ENCODE measurements at regions not wholly inside any gene's neighbourhood (a gene's known extent, or its start where the extent isn't known, plus 50 kb on each side); places are given as distances from the start of the nearest gene placed in this dataset.
"Not testable (repeated sequence)": the region's sequence is repeated elsewhere in the genome, so short reads cannot be mapped to it uniquely, and the experiment has no call there.

- TF ChIP-seq, protein P1, sequence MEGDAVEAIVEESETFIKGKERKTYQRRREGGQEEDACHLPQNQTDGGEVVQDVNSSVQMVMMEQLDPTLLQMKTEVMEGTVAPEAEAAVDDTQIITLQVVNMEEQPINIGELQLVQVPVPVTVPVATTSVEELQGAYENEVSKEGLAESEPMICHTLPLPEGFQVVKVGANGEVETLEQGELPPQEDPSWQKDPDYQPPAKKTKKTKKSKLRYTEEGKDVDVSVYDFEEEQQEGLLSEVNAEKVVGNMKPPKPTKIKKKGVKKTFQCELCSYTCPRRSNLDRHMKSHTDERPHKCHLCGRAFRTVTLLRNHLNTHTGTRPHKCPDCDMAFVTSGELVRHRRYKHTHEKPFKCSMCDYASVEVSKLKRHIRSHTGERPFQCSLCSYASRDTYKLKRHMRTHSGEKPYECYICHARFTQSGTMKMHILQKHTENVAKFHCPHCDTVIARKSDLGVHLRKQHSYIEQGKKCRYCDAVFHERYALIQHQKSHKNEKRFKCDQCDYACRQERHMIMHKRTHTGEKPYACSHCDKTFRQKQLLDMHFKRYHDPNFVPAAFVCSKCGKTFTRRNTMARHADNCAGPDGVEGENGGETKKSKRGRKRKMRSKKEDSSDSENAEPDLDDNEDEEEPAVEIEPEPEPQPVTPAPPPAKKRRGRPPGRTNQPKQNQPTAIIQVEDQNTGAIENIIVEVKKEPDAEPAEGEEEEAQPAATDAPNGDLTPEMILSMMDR (IDR thresholded peaks at IDR 0.05) = no peak
- no peak for DNase-seq (ENCODE audit: low spot score)
- Histone ChIP-seq H3K27ac (no peak overlapping the region), H3K4me3 (no peak overlapping the region)
Observed at GRCh38 chr9:33722359-33722675, 73.0 kb upstream of the PRSS3 start.

- no peak overlapping the region for H3K27ac ChIP-seq
- no peak for DNase-seq (ENCODE audit: low spot score)
- TF ChIP-seq, protein P1 (IDR thresholded peaks at IDR 0.05) = no peak
- H3K4me3 ChIP-seq = no peak overlapping the region
Observed at GRCh38 chr9:33728613-33729012, 66.7 kb upstream of the PRSS3 start.

DNA sequence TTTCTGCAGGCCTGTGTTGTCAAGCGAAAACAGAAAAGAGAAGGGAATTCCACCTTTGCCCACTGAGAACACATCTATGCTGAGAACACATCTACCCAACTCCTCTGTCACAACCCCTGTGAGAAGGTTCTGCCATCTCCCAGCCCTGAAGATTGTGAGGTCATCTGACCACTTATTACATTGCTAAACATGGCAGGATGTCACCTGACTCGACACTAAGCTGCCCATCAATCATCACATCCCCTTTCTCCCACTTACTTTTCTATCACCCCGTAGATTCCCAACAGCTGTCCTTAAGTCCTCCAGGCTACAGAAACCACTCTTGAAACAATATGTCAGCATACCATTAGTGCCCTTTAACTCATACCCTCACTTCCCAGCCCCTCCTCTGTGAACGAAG, 64.2 kb upstream of the PRSS3 start:
- DNase-seq (ENCODE audit: low spot score) = no peak
- H3K4me3 ChIP-seq = no peak overlapping the region
- TF ChIP-seq, protein P1 (IDR thresholded peaks at IDR 0.05) = no peak
- H3K27ac ChIP-seq = no peak overlapping the region

GRCh38 chr9:33731625-33732024, 63.7 kb upstream of the PRSS3 start:
- H3K27ac ChIP-seq = no peak overlapping the region
- no peak for DNase-seq (ENCODE audit: low spot score)
- H3K4me3 ChIP-seq = no peak overlapping the region
- TF ChIP-seq, protein P1 (IDR thresholded peaks at IDR 0.05) = no peak

DNA sequence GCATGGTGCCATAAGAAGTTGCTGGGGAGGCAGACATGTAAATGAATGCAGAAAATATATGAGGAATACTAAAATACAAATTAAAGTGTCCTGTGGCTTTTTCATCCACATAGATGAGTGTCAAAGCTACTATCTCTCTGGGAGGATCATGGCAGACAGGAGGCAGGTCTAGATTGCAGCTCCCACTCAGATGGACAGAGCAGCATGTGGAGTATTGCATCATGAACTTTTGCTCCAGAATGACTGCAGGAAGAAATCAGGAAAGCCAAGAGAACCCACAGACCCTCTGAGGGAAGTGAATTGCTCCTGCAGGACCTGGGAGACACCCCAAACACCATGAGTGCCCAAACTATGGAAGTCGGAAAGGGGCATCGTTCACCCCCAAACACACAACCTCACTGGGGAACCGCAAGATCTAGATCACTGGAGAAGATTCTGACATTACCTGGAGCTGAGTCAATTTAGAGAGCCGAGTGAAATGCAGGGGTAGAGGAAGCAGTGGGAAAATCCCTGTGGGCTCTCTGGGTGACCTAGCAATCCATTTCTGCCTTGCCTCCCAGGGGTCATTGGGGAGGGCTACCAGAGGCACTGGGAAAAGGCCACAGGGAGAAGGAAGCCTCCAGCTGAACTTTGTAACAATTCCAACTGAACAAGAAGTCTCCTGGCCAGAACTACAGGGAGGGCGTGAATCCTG, 61.0 kb upstream of the PRSS3 start:
- H3K4me3 ChIP-seq; H3K27ac ChIP-seq; DNase-seq (ENCODE audit: low spot score): not testable (repeated sequence)

DNA sequence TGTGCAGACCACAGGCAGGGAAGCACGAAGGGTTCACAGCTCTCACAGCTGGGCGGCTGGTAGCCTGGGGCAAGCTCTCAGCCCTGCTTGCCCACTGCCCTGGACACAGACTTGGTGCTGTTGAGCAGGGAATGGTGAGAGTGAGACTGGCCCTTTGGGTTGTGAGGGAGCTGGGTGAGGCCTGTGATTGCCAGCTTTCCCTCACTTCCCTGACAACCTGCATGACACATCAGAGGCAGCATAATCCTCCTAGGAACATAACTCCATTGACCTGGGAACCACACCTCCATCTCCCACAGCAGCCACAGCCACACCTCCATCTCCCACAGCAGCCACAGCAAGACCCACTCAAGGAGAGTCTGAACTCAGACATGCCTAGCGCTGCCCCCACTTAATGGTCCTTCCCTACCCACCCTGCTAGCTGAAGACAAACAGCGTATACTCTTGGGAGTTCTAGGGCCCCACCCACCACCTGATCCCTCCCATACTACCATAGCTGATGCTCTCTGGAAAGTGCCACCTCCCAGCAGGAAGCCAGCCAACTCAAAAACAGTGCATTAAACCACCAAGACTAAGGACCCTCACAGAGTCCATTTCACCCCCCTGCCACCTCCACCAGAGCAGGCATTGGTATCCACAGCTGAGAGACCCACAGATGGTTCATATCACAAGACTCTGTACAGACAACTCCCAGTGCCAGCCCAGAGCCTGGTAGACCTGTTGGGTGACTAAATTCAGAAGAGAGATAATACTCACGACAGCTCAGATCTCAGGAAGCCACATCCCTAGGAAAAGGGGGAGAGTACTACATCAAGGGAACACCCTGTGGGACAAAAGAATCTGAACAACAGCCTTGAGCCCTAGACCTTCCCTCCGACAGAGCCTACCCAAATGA, 60.2 kb upstream of the PRSS3 start:
- DNase-seq (ENCODE audit: low spot score); H3K27ac ChIP-seq; H3K4me3 ChIP-seq: not testable (repeated sequence)

GRCh38 chr9:33737811-33738606, 57.4 kb upstream of the PRSS3 start:
- Histone ChIP-seq H3K27ac (no peak overlapping the region), H3K4me3 (no peak overlapping the region)
- TF ChIP-seq, protein P1 (IDR thresholded peaks at IDR 0.05) = no peak
- DNase-seq (ENCODE audit: low spot score) = no peak

Data from coronary artery (tissue), 2 donors.